GM12878 (cell line): ENCODE measurements at regions not wholly inside any gene's neighbourhood (a gene's known extent, or its start where the extent isn't known, plus 50 kb on each side); places are given as distances from the start of the nearest gene placed in this dataset.

Experiments
- ATAC-seq: fragments of 200-7000 bp; cut with Tn5 transposase; 3 replicates; pipeline ENCODE4 v1.9.1; 2020; ENCODE audit warnings: mild to moderate bottlenecking, moderate library complexity
- BruUV-seq: library from RNA; stranded (reverse); fragments of 400-500 nt; replicated peaks from 2 replicates; lab custom pipeline; 2021; lab: Mats Ljungman, UMichigan
- CTCF ChIA-PET: fragments of 300-600 bp; sonication (Branson Sonifier 250); formaldehyde crosslinking; extraction: SDS; loops from one replicate; lab custom pipeline; 2021; ENCODE audit warnings: inconsistent platforms; lab: Yijun Ruan, JAX
- POLR2A ChIA-PET: fragments of 350-600 bp; formaldehyde crosslinking; extraction: SDS; loops from one replicate; lab custom pipeline; 2021; ENCODE audit warnings: inconsistent platforms; lab: Charles Lee
- RAD21 ChIA-PET: fragments of 300-600 bp; sonication (Branson Sonifier 250); formaldehyde crosslinking; loops from one replicate; lab custom pipeline; 2023; ENCODE audit warnings: antibody characterized with exemption; ENCODE audit not compliant: unreplicated experiment; lab: Charles Lee
- SMC1A ChIA-PET: fragments of 300-600 bp; sonication (Branson Sonifier 250); formaldehyde crosslinking; loops from one replicate; lab custom pipeline; 2023; ENCODE audit not compliant: unreplicated experiment, uncharacterized antibody; lab: Charles Lee
- DNase-seq: peaks from one replicate; pipeline ENCODE4 v3.0.0-alpha.2; 2011; ENCODE audit warnings: low read depth, low spot score
- FAIRE-seq: peaks from 3 replicates; lab custom pipeline; 2011; peaks lifted over from hg19 to GRCh38; lab: Jason Lieb, UNC
- H2AFZ ChIP-seq: 2 replicates; pipeline ENCODE4 v1.6.0; 2011; ENCODE audit warnings: low read depth, low read length, control low read depth; ENCODE audit not compliant: control insufficient read depth
- H3K27ac ChIP-seq: 2 replicates; pipeline ENCODE4 v1.5.1; 2011; ENCODE audit warnings: control low read depth; ENCODE audit not compliant: control insufficient read depth, insufficient read depth
- H3K27me3 ChIP-seq, 2 experiments: replicated peaks in 1 of 2; 2 replicates each; pipeline versions ENCODE4 v1.6.0 to v1.6.1; 2011; ENCODE audit warnings: low read length in 1 of 2; ENCODE audit not compliant: control insufficient read depth in 2 of 2, insufficient read depth in 2 of 2
- H3K36me3 ChIP-seq, 2 experiments: 2 replicates each; pipeline ENCODE4 v1.5.1; 2011; ENCODE audit warnings: low read length in 1 of 2; ENCODE audit not compliant: control insufficient read depth in 2 of 2, insufficient read depth in 2 of 2
- H3K4me1 ChIP-seq: 2 replicates; pipeline ENCODE4 v1.6.1; 2011; ENCODE audit warnings: mild to moderate bottlenecking, low read length, moderate library complexity, mixed read lengths; ENCODE audit not compliant: control insufficient read depth, insufficient read depth
- H3K4me2 ChIP-seq: 2 replicates; pipeline ENCODE4 v1.6.0; 2011; ENCODE audit warnings: control low read depth; ENCODE audit not compliant: control insufficient read depth, insufficient read depth
- H3K4me3 ChIP-seq: fragments of 200-600 bp; sonication (generic); 2 replicates; pipeline ENCODE4 v1.5.1; 2016
- H3K79me2 ChIP-seq: 2 replicates; pipeline ENCODE4 v1.6.0; 2011; ENCODE audit warnings: low read length; ENCODE audit not compliant: control insufficient read depth, insufficient read depth
- H3K9ac ChIP-seq: 2 replicates; pipeline ENCODE4 v1.8.0; 2011; ENCODE audit warnings: low read length, control low read depth, mixed read lengths; ENCODE audit not compliant: control insufficient read depth, insufficient read depth
- H3K9me3 ChIP-seq: replicated peaks from 3 replicates; pipeline ENCODE4 v1.5.1; 2011; ENCODE audit warnings: mild to moderate bottlenecking, low read length; ENCODE audit not compliant: control insufficient read depth, insufficient read depth
- H4K20me1 ChIP-seq: 2 replicates; pipeline ENCODE4 v1.6.0; 2011; ENCODE audit not compliant: control insufficient read depth, insufficient read depth
- BHLHE40 ChIP-seq, 2 experiments: fragments of 450-650 bp in 1 of 2; IDR thresholded peaks; 2 replicates each; pipeline ENCODE4 v1.6.1; 2011 to 2017; ENCODE audit warnings: low read depth in 2 of 2, borderline replicate concordance in 1 of 2, improper control_type of control experiment in 1 of 2, low read length in 1 of 2, mild to moderate bottlenecking in 1 of 2
- CHD1 ChIP-seq: IDR thresholded peaks from 2 replicates; pipeline ENCODE4 v1.6.1; 2012; ENCODE audit warnings: low read depth, low read length, improper control_type of control experiment
- CHD2 ChIP-seq: IDR thresholded peaks from 2 replicates; pipeline ENCODE4 v1.6.1; 2011; ENCODE audit warnings: low read depth, low read length, improper control_type of control experiment, borderline replicate concordance
- CREM ChIP-seq: IDR thresholded peaks from 2 replicates; pipeline ENCODE4 v1.6.1; 2014; ENCODE audit warnings: antibody characterized with exemption, low read depth
- EP300 ChIP-seq, 2 experiments: fragments of 150-350 bp in 1 of 2; IDR thresholded peaks; 2 replicates each; pipeline ENCODE4 v1.6.1; 2011 to 2012; ENCODE audit warnings: low read depth in 2 of 2, low read length in 2 of 2, borderline replicate concordance in 1 of 2, improper control_type of control experiment in 1 of 2, inconsistent platforms in 1 of 2; ENCODE audit not compliant: control insufficient read depth in 1 of 2
- FOXK2 ChIP-seq: fragments of 450-650 bp; IDR thresholded peaks from 2 replicates; pipeline ENCODE4 v1.6.1; 2017; ENCODE audit warnings: mild to moderate bottlenecking, moderate library complexity
- GATAD2B ChIP-seq: fragments of 450-650 bp; conservative IDR thresholded peaks from 2 replicates; pipeline ENCODE4 v1.6.1; 2017; ENCODE audit warnings: low read depth, mild to moderate bottlenecking, moderate library complexity
- IKZF1 ChIP-seq: fragments of 450-650 bp; conservative IDR thresholded peaks from 2 replicates; pipeline ENCODE4 v1.6.1; 2017; ENCODE audit warnings: antibody characterized with exemption, mild to moderate bottlenecking
- NFYB ChIP-seq: IDR thresholded peaks from 2 replicates; pipeline ENCODE4 v1.6.1; 2011; ENCODE audit warnings: low read depth, mild to moderate bottlenecking, low read length, improper control_type of control experiment, moderate library complexity; ENCODE audit not compliant: insufficient read depth
- STAT1 ChIP-seq: fragments of 450-650 bp; conservative IDR thresholded peaks from 2 replicates; pipeline ENCODE4 v1.6.1; 2014; ENCODE audit warnings: antibody characterized with exemption, mild to moderate bottlenecking
- YBX1 ChIP-seq: fragments of 450-650 bp; IDR thresholded peaks from 2 replicates; pipeline ENCODE4 v1.6.1; 2016; ENCODE audit warnings: antibody characterized with exemption
- WGBS: methylation state at CpG from one replicate; pipeline ENCODE4 v1.1.6; 2016; ENCODE audit warnings: low lambda C conversion rate; ENCODE audit not compliant: insufficient replicate concordance, insufficient coverage; ENCODE audit errors: missing lambda C conversion rate; 5-methylcytosine and 5-hydroxymethylcytosine counted together
- in situ Hi-C: fragments of 300-500 bp; cut with MboI; formaldehyde crosslinking; loops from 9 replicates; pipeline ENCODE4 v1.14.3; 2018; ENCODE audit warnings: mixed read lengths
- intact Hi-C: fragments of 100-400 bp; cut with micrococcal nuclease; formaldehyde crosslinking; loops from one replicate; pipeline ENCODE4 v1.14.2; 2022; ENCODE audit not compliant: unreplicated experiment
- TF ChIP-seq, protein P1 (sequence below): fragments of 450-650 bp; formaldehyde crosslinking; IDR thresholded peaks from 2 replicates; pipeline ENCODE4 v1.5.0; 2022; ENCODE audit warnings: mild to moderate bottlenecking, missing genetic modification characterization
- TF ChIP-seq, protein P2 (sequence below): fragments of 150-350 bp; IDR thresholded peaks from 2 replicates; pipeline ENCODE4 v1.6.1; 2016; ENCODE audit warnings: low read depth, low read length
- TF ChIP-seq, protein P3 (sequence below): fragments of 450-650 bp; IDR thresholded peaks from 2 replicates; pipeline ENCODE4 v1.6.1; 2018; ENCODE audit warnings: mild to moderate bottlenecking, low read depth, moderate library complexity; ENCODE audit not compliant: partially characterized antibody

DNA sequence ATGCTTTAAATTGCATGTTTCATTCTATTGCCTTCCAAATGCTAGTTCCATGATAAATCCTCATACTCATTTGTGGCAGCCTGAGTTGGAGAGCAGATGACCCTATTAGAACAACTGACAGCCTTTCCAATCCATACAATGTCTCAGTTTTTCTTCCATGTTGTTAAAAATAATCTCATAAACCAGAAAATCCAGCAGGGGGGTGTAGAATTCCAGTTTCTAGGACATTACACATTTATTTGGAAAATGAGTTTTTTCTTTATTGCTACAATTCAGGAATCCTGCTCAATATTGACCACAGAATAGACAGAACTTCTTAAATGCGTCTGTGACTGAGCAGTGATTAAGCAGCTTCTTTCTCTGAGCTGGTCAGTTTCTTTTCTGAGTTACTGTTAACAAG, 174.2 kb upstream of the ATP10A start (continued):
- TF ChIP-seq, protein P1, sequence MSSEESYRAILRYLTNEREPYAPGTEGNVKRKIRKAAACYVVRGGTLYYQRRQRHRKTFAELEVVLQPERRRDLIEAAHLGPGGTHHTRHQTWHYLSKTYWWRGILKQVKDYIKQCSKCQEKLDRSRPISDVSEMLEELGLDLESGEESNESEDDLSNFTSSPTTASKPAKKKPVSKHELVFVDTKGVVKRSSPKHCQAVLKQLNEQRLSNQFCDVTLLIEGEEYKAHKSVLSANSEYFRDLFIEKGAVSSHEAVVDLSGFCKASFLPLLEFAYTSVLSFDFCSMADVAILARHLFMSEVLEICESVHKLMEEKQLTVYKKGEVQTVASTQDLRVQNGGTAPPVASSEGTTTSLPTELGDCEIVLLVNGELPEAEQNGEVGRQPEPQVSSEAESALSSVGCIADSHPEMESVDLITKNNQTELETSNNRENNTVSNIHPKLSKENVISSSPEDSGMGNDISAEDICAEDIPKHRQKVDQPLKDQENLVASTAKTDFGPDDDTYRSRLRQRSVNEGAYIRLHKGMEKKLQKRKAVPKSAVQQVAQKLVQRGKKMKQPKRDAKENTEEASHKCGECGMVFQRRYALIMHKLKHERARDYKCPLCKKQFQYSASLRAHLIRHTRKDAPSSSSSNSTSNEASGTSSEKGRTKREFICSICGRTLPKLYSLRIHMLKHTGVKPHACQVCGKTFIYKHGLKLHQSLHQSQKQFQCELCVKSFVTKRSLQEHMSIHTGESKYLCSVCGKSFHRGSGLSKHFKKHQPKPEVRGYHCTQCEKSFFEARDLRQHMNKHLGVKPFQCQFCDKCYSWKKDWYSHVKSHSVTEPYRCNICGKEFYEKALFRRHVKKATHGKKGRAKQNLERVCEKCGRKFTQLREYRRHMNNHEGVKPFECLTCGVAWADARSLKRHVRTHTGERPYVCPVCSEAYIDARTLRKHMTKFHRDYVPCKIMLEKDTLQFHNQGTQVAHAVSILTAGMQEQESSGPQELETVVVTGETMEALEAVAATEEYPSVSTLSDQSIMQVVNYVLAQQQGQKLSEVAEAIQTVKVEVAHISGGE (CRISPR knock-in tag): no peak
- no peak for TF ChIP-seq NFYB
- no peak for TF ChIP-seq FOXK2
- TF ChIP-seq EP300 (IDR thresholded peaks at IDR 0.05; ENCODE audit: borderline replicate concordance in 1 of 2, control insufficient read depth in 1 of 2, low read depth in 2 of 2, low read length in 2 of 2): no peak
- TF ChIP-seq CREM: no peak
- no peak for TF ChIP-seq CHD1
- TF ChIP-seq GATAD2B: no peak

DNA sequence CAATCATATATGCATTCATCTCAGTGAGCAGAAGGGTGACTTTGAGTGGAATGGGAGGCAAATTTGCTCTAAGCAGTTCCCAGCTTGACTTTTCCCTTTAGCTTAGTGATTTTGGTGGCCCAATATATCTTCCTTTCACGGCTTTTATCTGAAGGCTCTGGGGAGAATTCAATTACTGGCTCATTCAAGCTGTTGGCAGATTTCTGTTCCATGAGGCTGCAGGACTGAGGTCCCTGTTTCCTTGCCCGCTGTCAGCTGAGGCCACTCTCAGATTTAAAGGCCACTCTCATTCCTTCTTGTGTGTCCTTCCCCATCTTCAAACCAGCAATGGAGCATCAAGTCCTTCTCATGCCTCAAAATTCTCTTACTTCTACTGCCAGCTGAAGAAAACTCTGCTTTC, 170.4 kb upstream of the ATP10A start:
- intact Hi-C loops: no loop called here
- ChIA-PET CTCF (no interaction called here), POLR2A (no interaction called here), RAD21 (no interaction called here), SMC1A (no interaction called here)
- BruUV-seq: no TSS peak
- no peaks in the 10 kb centered on the region for H3K79me2 ChIP-seq
- DNase-seq (no peak), ATAC-seq (no peak), FAIRE-seq (no peak)
- 33% methylated on average over 2 of the region's 2 CpGs for WGBS
- H3K27ac ChIP-seq: no peak overlapping the region
- no peaks in the 10 kb centered on the region for H4K20me1 ChIP-seq
- H2AFZ ChIP-seq: no peak overlapping the region
- no peak overlapping the region for H3K4me3 ChIP-seq
- H3K36me3 ChIP-seq: no peaks in the 10 kb centered on the region
- H3K9me3 ChIP-seq: no peaks in the 10 kb centered on the region; the same call in 2 of the 3 replicates
- H3K27me3 ChIP-seq: no peaks in the 10 kb centered on the region
- H3K9ac ChIP-seq: no peak overlapping the region
- H3K4me1 ChIP-seq: no peaks in the 10 kb centered on the region
- no peak overlapping the region for H3K4me2 ChIP-seq
- in situ Hi-C loops: no loop called here
- TF ChIP-seq IKZF1: no peak
- no peak for TF ChIP-seq YBX1
- TF ChIP-seq, protein P2, sequence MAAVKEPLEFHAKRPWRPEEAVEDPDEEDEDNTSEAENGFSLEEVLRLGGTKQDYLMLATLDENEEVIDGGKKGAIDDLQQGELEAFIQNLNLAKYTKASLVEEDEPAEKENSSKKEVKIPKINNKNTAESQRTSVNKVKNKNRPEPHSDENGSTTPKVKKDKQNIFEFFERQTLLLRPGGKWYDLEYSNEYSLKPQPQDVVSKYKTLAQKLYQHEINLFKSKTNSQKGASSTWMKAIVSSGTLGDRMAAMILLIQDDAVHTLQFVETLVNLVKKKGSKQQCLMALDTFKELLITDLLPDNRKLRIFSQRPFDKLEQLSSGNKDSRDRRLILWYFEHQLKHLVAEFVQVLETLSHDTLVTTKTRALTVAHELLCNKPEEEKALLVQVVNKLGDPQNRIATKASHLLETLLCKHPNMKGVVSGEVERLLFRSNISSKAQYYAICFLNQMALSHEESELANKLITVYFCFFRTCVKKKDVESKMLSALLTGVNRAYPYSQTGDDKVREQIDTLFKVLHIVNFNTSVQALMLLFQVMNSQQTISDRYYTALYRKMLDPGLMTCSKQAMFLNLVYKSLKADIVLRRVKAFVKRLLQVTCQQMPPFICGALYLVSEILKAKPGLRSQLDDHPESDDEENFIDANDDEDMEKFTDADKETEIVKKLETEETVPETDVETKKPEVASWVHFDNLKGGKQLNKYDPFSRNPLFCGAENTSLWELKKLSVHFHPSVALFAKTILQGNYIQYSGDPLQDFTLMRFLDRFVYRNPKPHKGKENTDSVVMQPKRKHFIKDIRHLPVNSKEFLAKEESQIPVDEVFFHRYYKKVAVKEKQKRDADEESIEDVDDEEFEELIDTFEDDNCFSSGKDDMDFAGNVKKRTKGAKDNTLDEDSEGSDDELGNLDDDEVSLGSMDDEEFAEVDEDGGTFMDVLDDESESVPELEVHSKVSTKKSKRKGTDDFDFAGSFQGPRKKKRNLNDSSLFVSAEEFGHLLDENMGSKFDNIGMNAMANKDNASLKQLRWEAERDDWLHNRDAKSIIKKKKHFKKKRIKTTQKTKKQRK: no peak
- TF ChIP-seq STAT1: no peak
- no peak for TF ChIP-seq BHLHE40 (IDR thresholded peaks at IDR 0.05; ENCODE audit: borderline replicate concordance in 1 of 2, low read depth in 2 of 2, low read length in 1 of 2)
- no peak for TF ChIP-seq CHD2
- TF ChIP-seq, protein P3, sequence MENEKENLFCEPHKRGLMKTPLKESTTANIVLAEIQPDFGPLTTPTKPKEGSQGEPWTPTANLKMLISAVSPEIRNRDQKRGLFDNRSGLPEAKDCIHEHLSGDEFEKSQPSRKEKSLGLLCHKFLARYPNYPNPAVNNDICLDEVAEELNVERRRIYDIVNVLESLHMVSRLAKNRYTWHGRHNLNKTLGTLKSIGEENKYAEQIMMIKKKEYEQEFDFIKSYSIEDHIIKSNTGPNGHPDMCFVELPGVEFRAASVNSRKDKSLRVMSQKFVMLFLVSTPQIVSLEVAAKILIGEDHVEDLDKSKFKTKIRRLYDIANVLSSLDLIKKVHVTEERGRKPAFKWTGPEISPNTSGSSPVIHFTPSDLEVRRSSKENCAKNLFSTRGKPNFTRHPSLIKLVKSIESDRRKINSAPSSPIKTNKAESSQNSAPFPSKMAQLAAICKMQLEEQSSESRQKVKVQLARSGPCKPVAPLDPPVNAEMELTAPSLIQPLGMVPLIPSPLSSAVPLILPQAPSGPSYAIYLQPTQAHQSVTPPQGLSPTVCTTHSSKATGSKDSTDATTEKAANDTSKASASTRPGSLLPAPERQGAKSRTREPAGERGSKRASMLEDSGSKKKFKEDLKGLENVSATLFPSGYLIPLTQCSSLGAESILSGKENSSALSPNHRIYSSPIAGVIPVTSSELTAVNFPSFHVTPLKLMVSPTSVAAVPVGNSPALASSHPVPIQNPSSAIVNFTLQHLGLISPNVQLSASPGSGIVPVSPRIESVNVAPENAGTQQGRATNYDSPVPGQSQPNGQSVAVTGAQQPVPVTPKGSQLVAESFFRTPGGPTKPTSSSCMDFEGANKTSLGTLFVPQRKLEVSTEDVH: no peak
